ENCODE measurements at regions not wholly inside any gene's neighbourhood (a gene's known extent, or its start where the extent isn't known, plus 50 kb on each side); places are given as distances from the start of the nearest gene placed in this dataset.

DNA sequence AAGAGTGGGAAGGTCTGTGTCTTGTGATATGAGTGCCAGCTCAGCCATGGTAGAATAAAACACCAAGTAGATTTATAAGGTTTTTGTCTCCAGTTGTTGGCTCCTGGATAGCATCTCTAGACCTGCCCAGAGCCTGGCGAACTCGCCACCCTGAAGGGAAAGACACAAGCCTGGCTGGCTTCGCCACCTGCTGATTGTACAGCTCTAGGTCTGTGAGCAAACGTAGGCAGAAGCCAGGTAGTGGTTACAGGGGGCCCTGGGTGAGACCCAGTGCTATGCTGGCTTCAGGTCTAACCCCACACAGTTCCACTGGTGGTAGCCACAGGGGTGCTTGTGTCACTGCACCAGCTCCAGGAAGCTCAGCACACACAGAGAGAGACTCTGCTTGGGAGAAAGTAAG is 100.5 kb downstream of the BLTP1 start:
- H3K9me3 ChIP-seq: no peaks in the 10 kb centered on the region
- ATAC-seq (ENCODE audit: insufficient number of reproducible peaks, low FRiP score, low read depth) (no peak), DNase-seq (ENCODE audit: low spot score) (no peak)
- H3K27ac ChIP-seq: no peak overlapping the region
- no peak overlapping the region for H3K4me3 ChIP-seq
- TF ChIP-seq, protein P1, sequence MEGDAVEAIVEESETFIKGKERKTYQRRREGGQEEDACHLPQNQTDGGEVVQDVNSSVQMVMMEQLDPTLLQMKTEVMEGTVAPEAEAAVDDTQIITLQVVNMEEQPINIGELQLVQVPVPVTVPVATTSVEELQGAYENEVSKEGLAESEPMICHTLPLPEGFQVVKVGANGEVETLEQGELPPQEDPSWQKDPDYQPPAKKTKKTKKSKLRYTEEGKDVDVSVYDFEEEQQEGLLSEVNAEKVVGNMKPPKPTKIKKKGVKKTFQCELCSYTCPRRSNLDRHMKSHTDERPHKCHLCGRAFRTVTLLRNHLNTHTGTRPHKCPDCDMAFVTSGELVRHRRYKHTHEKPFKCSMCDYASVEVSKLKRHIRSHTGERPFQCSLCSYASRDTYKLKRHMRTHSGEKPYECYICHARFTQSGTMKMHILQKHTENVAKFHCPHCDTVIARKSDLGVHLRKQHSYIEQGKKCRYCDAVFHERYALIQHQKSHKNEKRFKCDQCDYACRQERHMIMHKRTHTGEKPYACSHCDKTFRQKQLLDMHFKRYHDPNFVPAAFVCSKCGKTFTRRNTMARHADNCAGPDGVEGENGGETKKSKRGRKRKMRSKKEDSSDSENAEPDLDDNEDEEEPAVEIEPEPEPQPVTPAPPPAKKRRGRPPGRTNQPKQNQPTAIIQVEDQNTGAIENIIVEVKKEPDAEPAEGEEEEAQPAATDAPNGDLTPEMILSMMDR (IDR thresholded peaks at IDR 0.05): no peak
- H3K27me3 ChIP-seq (replicated peaks; ENCODE audit: insufficient read depth): no peaks in the 10 kb centered on the region
- peaks cover 48% of the 10 kb centered on the region for H3K36me3 ChIP-seq
- no peaks in the 10 kb centered on the region for H3K4me1 ChIP-seq (ENCODE audit: control insufficient read depth in 1 of 2, low read depth in 2 of 2)

GRCh38 chr4:122259849-122260248 is 107.7 kb downstream of the BLTP1 start:
- H3K9me3 ChIP-seq: no peaks in the 10 kb centered on the region
- ATAC-seq (ENCODE audit: insufficient number of reproducible peaks, low FRiP score, low read depth): no peak
- TF ChIP-seq, protein P1 (IDR thresholded peaks at IDR 0.05): no peak
- no peak overlapping the region for H3K4me3 ChIP-seq
- no peaks in the 10 kb centered on the region for H3K4me1 ChIP-seq (ENCODE audit: control insufficient read depth in 1 of 2, low read depth in 2 of 2)
- DNase-seq (ENCODE audit: low spot score): no peak
- no peak overlapping the region for H3K27ac ChIP-seq
- H3K27me3 ChIP-seq (replicated peaks; ENCODE audit: insufficient read depth): no peaks in the 10 kb centered on the region
- H3K36me3 ChIP-seq: peaks cover 66% of the 10 kb centered on the region

GRCh38 chr4:122276359-122276758 is 102.5 kb upstream of the ADAD1 start:
- DNase-seq (ENCODE audit: low spot score) (no peak), ATAC-seq (ENCODE audit: insufficient number of reproducible peaks, low FRiP score, low read depth) (no peak)
- no peaks in the 10 kb centered on the region for H3K4me1 ChIP-seq (ENCODE audit: control insufficient read depth in 1 of 2, low read depth in 2 of 2)
- no peak overlapping the region for H3K27ac ChIP-seq
- no peaks in the 10 kb centered on the region for H3K27me3 ChIP-seq (replicated peaks; ENCODE audit: insufficient read depth)
- H3K36me3 ChIP-seq: peaks cover 22% of the 10 kb centered on the region
- TF ChIP-seq, protein P1 (IDR thresholded peaks at IDR 0.05): no peak
- no peaks in the 10 kb centered on the region for H3K9me3 ChIP-seq
- H3K4me3 ChIP-seq: no peak overlapping the region

GRCh38 chr4:122278976-122279375 is 99.8 kb upstream of the ADAD1 start:
- DNase-seq (ENCODE audit: low spot score) (no peak), ATAC-seq (ENCODE audit: insufficient number of reproducible peaks, low FRiP score, low read depth) (no peak)
- H3K9me3 ChIP-seq: no peaks in the 10 kb centered on the region
- no peaks in the 10 kb centered on the region for H3K27me3 ChIP-seq (replicated peaks; ENCODE audit: insufficient read depth)
- peaks cover 24% of the 10 kb centered on the region for H3K36me3 ChIP-seq
- H3K27ac ChIP-seq: no peak overlapping the region
- TF ChIP-seq, protein P1 (IDR thresholded peaks at IDR 0.05): no peak
- no peaks in the 10 kb centered on the region for H3K4me1 ChIP-seq (ENCODE audit: control insufficient read depth in 1 of 2, low read depth in 2 of 2)
- H3K4me3 ChIP-seq: no peak overlapping the region

DNA sequence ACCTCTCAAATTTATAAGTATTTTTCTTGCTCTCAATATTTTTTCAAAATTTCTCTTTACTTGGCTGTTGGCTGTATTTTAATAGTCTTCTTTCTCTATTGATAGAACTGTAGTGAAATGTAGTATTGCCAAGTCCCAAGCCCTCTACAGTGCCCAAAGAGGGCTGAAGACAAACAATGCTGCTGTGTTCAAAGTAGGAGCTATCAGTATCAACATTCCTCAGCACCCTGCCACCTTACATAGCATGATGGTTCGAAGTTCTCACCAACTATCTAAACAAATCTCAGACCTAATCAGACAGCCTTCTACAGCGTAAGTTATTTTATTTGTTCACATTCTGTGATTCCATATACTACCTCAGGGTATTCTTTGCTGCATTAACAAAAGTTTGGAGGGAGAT is 99.1 kb upstream of the ADAD1 start:
- TF ChIP-seq, protein P1 (IDR thresholded peaks at IDR 0.05): no peak
- Histone ChIP-seq H3K4me1 (ENCODE audit: control insufficient read depth in 1 of 2, low read depth in 2 of 2) (no peaks in the 10 kb centered on the region), H3K27ac (no peak overlapping the region), H3K4me3 (no peak overlapping the region), H3K27me3 (replicated peaks; ENCODE audit: insufficient read depth) (no peaks in the 10 kb centered on the region), H3K36me3 (peaks cover 24% of the 10 kb centered on the region), H3K9me3 (no peaks in the 10 kb centered on the region)
- ATAC-seq (ENCODE audit: insufficient number of reproducible peaks, low FRiP score, low read depth): no peak
- DNase-seq (ENCODE audit: low spot score): no peak

Measured in thoracic aorta (tissue), 2 donors.